HG02571 (cell line): ENCODE measurements at regions not wholly inside any gene's neighbourhood (a gene's known extent, or its start where the extent isn't known, plus 50 kb on each side); places are given as distances from the start of the nearest gene placed in this dataset.
"Not testable (repeated sequence)": the region's sequence is repeated elsewhere in the genome, so short reads cannot be mapped to it uniquely, and the experiment has no call there.

Experiments used
- ATAC-seq: cut with Tn5 transposase; IDR thresholded peaks from one replicate; pipeline ENCODE4 v1.9.1; 2021; ENCODE audit warnings: mild to moderate bottlenecking, moderate library complexity; ENCODE audit not compliant: unreplicated experiment

- no peak for ATAC-seq
Measured at GRCh38 chr5:103385722-103386121, 127.2 kb downstream of the MACIR start.

DNA sequence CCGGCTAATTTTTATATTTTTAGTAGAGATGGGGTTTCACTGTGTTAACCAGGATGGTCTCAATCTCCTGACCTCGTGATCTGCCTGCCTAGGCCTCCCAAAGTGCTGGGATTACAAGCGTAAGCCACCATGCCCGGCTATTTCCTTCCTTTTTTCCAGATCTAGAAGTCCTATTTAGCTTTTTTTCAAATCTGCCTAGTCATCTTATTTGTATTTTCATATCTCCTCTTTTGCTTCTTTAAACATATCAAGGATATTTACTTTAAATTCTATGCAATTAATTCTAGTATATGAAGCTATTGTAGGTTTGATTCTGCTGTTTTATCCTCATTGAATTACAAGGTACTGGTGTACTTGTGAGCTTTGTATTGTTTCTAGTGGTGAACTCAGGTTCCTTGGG, 119.1 kb downstream of the MACIR start:
- not testable (repeated sequence) for ATAC-seq

DNA sequence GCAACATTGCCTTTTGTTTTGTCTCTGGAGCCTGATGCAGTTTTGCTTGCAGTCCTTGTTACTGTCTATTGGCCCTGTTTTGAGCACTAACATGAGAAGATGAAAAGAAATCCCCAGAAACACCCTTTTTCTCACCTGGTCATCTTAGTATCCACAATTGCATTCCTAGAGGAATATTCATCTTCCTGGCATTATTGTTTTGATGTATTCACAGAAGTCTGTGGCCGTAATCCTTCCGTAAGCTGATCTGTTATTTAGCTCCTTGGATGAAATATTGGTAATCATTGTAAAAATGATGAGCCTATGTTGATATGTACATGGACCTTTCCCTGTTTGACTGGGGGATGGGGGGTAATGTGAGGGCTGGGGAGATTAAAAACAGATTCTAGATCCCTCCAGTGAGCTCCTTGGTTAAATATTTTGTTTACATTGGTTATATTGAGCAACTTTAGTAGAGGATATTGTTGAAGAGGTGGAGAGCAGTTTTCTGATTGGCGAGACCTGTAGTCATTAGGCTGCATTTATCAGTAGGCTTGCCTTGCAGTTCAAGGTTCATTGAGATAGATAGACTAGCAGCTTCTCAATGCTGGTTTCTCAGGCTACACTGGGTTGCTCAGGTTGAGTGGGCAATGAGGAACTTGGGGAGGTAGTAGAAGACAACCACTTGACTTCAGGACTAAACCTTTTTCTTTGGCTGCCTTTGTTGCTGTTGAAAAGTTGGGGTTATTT, 117.5 kb downstream of the MACIR start:
- ATAC-seq, result no peak

DNA sequence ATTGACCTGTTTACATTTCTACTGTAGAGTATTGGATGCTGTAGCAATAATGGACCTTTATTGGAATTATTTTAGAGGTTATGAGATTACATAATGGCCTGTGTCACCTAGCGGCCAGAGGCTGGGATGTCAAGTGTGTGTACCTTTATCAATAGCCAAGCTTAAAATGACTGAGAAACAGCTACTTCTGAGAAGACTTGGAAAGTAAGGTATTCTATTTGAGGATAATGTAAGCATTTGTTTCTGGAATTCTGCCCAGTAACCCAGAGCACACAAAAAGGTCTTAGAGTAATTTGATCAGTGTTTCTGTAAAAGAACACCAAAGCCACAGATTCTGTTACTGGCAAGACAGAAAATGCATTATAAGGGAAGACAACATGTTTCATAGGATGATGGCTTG, 116.8 kb downstream of the MACIR start:
- ATAC-seq, result no peak

DNA sequence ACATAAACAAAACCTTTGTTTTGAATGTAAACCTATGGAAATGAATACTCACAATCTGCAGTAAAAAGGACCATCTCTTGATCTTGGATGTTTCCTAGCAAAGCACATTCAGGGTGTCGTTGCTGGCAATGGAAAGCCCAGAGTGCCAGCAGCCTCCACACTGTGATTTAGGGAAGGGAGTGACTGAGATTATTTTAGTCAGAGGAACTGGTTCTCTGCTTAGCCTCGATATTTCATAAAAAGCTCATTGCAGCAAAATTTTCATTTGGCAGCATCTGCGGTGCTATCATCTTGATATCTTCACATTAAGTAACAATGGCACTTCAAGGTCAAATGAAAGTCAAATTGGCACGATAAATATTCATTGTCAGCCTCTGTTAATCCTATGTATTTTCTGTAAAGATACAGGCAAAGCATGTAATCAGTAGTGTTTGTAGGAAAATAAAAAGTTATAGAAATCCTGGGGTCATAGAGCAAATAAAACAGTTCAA, 116.0 kb downstream of the MACIR start:
- ATAC-seq, result no peak

GRCh38 chr5:103373597-103374472, 115.3 kb downstream of the MACIR start:
- no peak for ATAC-seq

- ATAC-seq, result no peak
Measured at GRCh38 chr5:103371046-103371607, 112.6 kb downstream of the MACIR start.

DNA sequence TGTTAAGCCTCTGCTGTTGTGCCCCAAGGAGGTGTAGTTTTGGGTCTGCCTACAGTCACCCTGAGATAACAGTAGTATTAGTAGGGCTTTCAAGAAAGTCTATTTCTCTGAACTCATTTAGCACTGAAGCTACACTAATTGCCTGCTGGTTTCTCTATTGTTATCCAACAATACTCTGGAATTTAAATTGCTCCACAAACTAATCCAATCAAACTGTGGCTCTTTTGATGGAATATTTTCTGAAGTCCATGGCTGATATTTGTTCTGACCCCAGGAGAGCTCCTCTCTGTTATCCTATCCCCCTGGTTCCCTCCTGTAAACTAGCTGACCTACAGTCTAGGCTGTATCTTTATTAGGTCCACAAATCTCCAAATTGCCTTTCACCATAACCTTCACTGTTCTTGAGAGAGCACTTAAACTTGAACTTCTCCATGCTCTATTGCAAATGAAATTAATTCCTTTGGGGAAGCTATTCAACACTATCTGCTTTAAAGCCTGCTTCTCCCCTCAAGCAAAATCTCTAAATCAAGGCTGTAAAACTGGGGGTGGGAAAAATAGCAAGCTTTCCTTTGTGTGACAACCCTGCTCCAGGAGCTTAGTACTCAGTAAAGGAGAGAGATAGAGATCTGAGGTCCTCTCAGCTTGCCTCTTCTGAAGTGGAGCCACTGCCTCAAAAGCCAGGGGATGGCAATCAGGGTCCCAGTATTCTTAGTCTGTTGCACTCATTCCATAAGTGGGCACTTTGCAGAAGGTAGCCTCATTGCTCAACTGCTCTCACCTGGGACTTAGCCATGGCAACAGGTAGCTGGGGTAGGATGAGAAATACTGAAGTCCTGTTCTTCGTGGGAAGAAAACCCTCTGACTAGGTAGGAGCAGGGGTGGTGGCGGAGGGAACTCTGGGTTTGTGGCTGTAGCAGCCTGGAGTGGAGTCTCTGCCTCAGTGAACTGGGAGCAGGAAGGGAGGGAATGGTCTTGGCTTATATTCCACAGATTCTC, 110.9 kb downstream of the MACIR start:
- ATAC-seq, result no peak

DNA sequence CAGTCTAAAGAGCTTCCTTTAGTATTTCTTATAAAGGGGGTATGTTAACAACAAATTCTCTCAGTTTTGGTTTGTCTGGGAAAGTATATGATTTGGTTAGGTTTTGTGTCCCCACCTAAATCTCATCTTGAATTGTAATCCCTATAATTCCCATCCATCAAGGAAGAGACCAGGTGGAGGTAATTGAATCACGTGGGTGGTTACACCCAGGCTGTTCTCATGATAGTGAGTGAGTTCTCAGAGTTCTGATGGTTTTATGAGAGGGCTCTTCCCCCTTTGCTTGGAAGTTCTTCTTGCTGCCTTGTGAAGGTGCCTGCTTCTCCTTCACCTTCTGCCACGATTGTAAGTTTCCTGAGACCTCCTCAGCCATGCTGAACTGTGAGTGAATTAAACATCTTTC, 109.1 kb downstream of the MACIR start:
- no peak for ATAC-seq

GRCh38 chr5:103366918-103367549, 108.5 kb downstream of the MACIR start:
- no peak for ATAC-seq

DNA sequence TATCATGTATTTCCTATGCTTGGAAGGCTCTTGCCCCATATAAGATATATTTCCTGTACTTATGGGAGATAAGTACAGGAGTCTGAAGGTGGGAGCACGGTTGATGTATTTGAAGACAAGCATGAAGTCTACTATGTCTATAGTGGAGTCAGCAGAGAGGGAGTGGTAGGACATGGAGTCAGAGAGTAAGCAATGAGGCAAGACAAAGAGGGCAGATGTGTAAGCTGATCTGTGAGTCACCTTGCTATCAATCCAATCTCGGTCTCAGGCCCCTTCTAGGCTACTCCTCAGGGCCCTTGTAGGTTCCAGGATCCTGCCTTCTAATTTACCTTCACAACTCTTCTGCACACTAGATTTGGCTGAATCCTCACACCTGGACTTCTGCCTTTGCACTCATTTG, 105.5 kb downstream of the MACIR start:
- no peak for ATAC-seq

DNA sequence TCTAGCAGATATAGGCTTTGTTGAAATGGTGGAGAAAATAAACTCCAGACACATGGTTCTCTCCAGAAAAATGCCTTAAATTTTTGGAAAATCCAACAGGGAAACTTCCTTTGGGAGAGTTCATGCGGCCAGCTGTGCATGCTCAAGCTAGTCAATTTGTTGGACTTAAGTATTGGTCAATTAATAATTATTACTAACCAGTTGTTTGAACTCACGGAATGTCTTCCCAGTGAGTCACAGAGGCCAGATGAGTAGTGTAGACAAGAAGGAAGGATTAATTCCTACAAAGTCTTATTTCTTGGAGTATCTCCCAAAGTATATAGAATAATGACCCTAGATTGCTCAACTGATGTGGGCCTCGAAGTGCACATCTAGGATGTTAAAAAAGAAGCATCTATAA, 103.6 kb downstream of the MACIR start:
- no peak for ATAC-seq

DNA sequence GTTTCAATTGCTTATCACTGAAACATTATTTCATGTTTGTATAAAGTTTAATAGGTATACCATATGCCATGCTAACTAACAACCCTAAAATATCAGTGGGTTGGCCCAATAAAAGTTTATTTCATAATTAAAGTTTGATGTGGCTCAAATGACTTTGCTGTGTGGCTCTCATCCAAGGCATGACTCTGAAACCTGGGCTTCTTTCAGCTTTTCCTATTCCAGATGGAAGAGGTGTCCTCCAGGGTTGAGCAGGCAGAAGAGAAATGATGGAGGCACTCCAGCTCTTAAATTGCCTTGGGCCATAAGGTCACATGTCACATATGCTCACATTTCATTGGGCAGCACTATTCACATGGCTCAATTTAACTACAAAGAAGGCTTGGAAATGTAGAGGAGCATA, 101.9 kb downstream of the MACIR start:
- ATAC-seq, result no peak

- no peak for ATAC-seq
Measured at GRCh38 chr5:103358305-103358995, 99.9 kb downstream of the MACIR start.

DNA sequence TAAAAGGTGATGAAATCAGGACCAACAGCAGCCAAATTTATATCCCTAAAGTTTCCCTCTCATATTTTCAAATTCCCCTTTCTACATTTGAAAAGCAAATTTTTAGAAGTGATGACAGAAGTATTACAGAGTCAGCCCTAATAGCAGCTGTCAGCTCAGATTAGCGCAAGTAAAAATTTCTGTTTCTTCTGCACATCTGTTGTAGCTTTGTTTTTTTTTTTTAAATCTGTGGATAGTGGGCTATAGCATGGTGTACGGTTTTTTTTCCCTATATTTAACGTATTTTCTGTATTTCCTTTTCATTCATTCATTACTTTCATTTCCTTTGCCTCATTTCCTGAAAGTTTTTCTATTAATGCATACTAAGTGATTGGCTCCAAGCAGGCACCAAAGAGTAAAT, 99.1 kb downstream of the MACIR start:
- no peak for ATAC-seq

DNA sequence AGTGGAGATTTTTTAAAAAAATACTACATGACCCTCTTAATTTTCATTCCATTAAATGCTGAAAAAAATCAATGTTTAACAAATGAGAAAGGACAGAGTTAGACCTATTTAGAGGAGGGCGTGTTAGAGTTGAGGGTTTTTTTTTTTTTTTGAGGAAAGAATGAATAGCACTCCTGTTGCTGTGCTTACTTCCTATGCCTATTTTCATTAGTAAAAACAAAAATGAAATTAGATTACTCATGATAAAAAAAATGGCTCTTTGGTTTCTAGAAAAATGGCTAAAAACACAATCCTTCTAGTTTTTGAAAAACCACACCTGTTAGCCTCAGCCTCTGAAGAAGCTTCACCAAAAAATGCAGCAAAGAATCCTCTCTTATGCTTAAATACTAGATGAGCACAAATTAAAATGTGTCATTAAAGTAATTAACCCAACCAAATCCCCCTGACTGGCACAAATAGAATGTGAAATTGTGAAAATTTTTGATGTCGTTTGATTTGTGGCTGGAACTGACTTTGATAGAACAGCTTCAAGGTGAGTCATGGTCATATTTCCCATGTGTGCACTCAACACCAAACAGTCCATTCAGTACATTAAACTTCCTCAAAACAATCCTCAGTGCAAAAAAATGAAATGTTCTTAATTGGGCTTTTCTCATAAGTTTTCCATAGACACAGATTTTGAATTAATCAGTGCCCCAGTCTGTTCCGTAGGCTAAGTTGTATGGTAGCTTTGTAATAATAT, 98.0 kb downstream of the MACIR start:
- no peak for ATAC-seq

- no peak for ATAC-seq
Measured at GRCh38 chr5:103355579-103355978, 97.0 kb downstream of the MACIR start.

GRCh38 chr5:103354446-103354845, 95.9 kb downstream of the MACIR start:
- ATAC-seq, result no peak

GRCh38 chr5:103353581-103353980, 95.0 kb downstream of the MACIR start:
- no peak for ATAC-seq
